BJ (cell line): ENCODE measurements at regions not wholly inside any gene's neighbourhood (a gene's known extent, or its start where the extent isn't known, plus 50 kb on each side); places are given as distances from the start of the nearest gene placed in this dataset.

Experiments used
- CTCF ChIA-PET: fragments of 350-600 bp; formaldehyde crosslinking; extraction: SDS; loops from one replicate; lab custom pipeline; 2021; ENCODE audit warnings: antibody characterized with exemption, inconsistent platforms; lab: Yijun Ruan, JAX
- POLR2A ChIA-PET: fragments of 300-600 bp; sonication (Branson Sonifier 250); formaldehyde crosslinking; extraction: SDS; loops from one replicate; lab custom pipeline; 2021; ENCODE audit warnings: antibody characterized with exemption; lab: Charles Lee
- DNase-seq: peaks from one replicate; pipeline ENCODE4 v3.0.0-alpha.2; 2011; ENCODE audit warnings: low read depth
- H3K27me3 ChIP-seq: 2 replicates; pipeline ENCODE4 v1.6.0; 2011; ENCODE audit warnings: low read length; ENCODE audit not compliant: control insufficient read depth, insufficient read depth
- H3K36me3 ChIP-seq: 2 replicates; pipeline ENCODE4 v1.5.1; 2011; ENCODE audit warnings: low read length; ENCODE audit not compliant: control insufficient read depth, insufficient read depth
- H3K4me3 ChIP-seq: 2 replicates; pipeline ENCODE4 v1.5.1; 2011; ENCODE audit warnings: low read depth, mild to moderate bottlenecking, control low read depth, low read length
- TF ChIP-seq, protein P1 (sequence below): IDR thresholded peaks from 2 replicates; pipeline ENCODE4 v1.5.1; 2011; ENCODE audit warnings: low read depth, mild to moderate bottlenecking, control low read depth, inconsistent platforms, low read length, moderate library complexity; ENCODE audit not compliant: insufficient read depth

DNA sequence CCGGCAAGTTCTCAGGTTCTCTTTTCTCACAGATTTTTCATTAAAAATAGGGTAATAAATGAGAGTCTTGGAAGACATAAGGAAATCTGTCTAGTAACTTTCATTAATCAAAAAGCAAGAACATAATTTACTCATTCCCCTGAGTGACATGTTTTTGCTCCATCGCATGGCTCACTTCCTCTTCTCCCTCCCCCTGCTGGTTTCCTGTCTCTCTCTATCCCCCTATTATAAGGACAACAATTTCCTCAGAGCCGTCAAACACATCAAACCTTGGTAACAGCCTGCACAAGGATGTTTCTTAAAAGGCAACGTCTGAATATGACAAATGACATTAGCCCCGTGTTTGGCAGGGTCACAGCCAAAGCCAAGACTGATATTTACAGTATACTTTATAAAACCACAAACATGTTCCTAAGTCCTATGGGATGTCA, 1149.6 kb downstream of the IGSF11 start:
- CTCF ChIA-PET, result no interaction called here
- Histone ChIP-seq H3K27me3 (no peaks in the 10 kb centered on the region), H3K36me3 (no peaks in the 10 kb centered on the region), H3K4me3 (no peak overlapping the region)
- no peak for DNase-seq
- POLR2A ChIA-PET, result no interaction called here
- TF ChIP-seq, protein P1, sequence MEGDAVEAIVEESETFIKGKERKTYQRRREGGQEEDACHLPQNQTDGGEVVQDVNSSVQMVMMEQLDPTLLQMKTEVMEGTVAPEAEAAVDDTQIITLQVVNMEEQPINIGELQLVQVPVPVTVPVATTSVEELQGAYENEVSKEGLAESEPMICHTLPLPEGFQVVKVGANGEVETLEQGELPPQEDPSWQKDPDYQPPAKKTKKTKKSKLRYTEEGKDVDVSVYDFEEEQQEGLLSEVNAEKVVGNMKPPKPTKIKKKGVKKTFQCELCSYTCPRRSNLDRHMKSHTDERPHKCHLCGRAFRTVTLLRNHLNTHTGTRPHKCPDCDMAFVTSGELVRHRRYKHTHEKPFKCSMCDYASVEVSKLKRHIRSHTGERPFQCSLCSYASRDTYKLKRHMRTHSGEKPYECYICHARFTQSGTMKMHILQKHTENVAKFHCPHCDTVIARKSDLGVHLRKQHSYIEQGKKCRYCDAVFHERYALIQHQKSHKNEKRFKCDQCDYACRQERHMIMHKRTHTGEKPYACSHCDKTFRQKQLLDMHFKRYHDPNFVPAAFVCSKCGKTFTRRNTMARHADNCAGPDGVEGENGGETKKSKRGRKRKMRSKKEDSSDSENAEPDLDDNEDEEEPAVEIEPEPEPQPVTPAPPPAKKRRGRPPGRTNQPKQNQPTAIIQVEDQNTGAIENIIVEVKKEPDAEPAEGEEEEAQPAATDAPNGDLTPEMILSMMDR, result no peak

GRCh38 chr3:117886147-117886546, 1148.5 kb downstream of the IGSF11 start:
- ChIA-PET CTCF (interaction anchor here (1.3 to 2.3 kb wide), 2 partner anchors 8 to 12 kb away, joined by 3 to 4 read pairs; no protein-coding TSS in a partner anchor), POLR2A (no interaction called here)
- DNase-seq, result no peak
- Histone ChIP-seq H3K4me3 (no peak overlapping the region), H3K27me3 (no peaks in the 10 kb centered on the region), H3K36me3 (no peaks in the 10 kb centered on the region)
- TF ChIP-seq, protein P1, result no peak

GRCh38 chr3:117887031-117887430, 1147.6 kb downstream of the IGSF11 start:
- TF ChIP-seq, protein P1, result no peak
- no peaks in the 10 kb centered on the region for H3K27me3 ChIP-seq
- H3K4me3 ChIP-seq, result no peak overlapping the region
- POLR2A ChIA-PET, result no interaction called here
- CTCF ChIA-PET, result interaction anchor here (1.3 to 2.3 kb wide), 2 partner anchors 9 to 11 kb away, joined by 3 to 4 read pairs; no protein-coding TSS in a partner anchor
- DNase-seq, result no peak
- H3K36me3 ChIP-seq, result no peaks in the 10 kb centered on the region

DNA sequence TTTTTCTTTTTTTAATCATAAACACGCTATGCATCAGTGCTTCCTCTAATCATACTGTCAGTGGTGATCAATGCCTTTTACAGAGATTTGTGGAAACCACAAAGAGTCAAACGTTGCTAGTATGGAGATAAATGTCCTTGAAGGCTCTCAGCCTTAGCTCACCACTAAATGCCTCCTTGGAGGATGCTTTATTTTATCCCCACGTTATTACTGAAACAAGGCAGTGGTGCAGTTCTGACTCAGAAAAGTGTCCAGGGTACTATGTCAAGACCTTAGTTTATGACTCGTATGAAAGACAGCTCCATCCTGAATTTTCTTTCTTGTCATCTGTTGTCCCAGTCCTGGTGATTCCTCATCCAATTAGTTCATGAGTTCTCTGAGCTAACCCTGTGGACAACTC, 1146.7 kb downstream of the IGSF11 start:
- Histone ChIP-seq H3K36me3 (no peaks in the 10 kb centered on the region), H3K27me3 (no peaks in the 10 kb centered on the region), H3K4me3 (no peak overlapping the region)
- ChIA-PET POLR2A (no interaction called here), CTCF (interaction anchor here (0.9 to 2.3 kb wide), 2 partner anchors 10 to 16 kb away, joined by 4 read pairs; no protein-coding TSS in a partner anchor)
- TF ChIP-seq, protein P1, result no peak
- DNase-seq, result no peak

GRCh38 chr3:117892431-117892841, 1142.2 kb downstream of the IGSF11 start:
- no peaks in the 10 kb centered on the region for H3K36me3 ChIP-seq
- no peak for DNase-seq
- H3K4me3 ChIP-seq, result no peak overlapping the region
- TF ChIP-seq, protein P1, result no peak
- ChIA-PET POLR2A (interaction anchor here (0.6 kb wide), 1 partner anchor 47 kb away, joined by 3 read pairs; no protein-coding TSS in a partner anchor), CTCF (interaction anchor here (0.7 to 0.8 kb wide), 2 partner anchors 43 to 149 kb away, joined by 4 to 6 read pairs; no protein-coding TSS in a partner anchor)
- H3K27me3 ChIP-seq, result no peaks in the 10 kb centered on the region
